Lower leg skin (tissue), 3 donors: ENCODE measurements at regions not wholly inside any gene's neighbourhood (a gene's known extent, or its start where the extent isn't known, plus 50 kb on each side); places are given as distances from the start of the nearest gene placed in this dataset.

Experiments
- CTCF ChIP-seq, 3 donors: fragments of 450-650 bp; IDR thresholded peaks; one replicate each; pipeline ENCODE4 v1.5.1; 2016; ENCODE audit warnings: antibody characterized with exemption in 3 of 3, mild to moderate bottlenecking in 3 of 3, moderate library complexity in 2 of 3
- POLR2A ChIP-seq, 2 donors: fragments of 450-650 bp; IDR thresholded peaks; one replicate each; pipeline ENCODE4 v1.6.1; 2016 to 2017; ENCODE audit warnings: antibody characterized with exemption in 2 of 2, mild to moderate bottlenecking in 1 of 2, moderate library complexity in 1 of 2

GRCh38 chr20:7773511-7773910, 166.7 kb downstream of the HAO1 start:
- TF ChIP-seq CTCF (IDR thresholded peaks at IDR 0.05) (no peak), POLR2A (IDR thresholded peaks at IDR 0.05) (no peak)
